ENCODE measurements at regions not wholly inside any gene's neighbourhood (a gene's known extent, or its start where the extent isn't known, plus 50 kb on each side); places are given as distances from the start of the nearest gene placed in this dataset.

- Histone ChIP-seq H3K4me3 (peak overlapping the region; percentile 62), H3K36me3 (ENCODE audit: insufficient read depth) (no peaks in the 10 kb centered on the region), H3K27me3 (ENCODE audit: insufficient read depth) (no peaks in the 10 kb centered on the region), H3K79me2 (replicated peaks; ENCODE audit: insufficient read depth) (no peaks in the 10 kb centered on the region), H3K27ac (ENCODE audit: low read depth) (no peak overlapping the region), H3K4me2 (peak overlapping the region; percentile 73), H3K4me1 (ENCODE audit: insufficient read depth) (peaks cover 4% of the 10 kb centered on the region; the same call in 1 of the 2 replicates), H4K20me1 (replicated peaks; ENCODE audit: insufficient read depth) (no peaks in the 10 kb centered on the region), H3F3A (replicated peaks; ENCODE audit: low read depth) (no peaks in the 10 kb centered on the region), H2AFZ (peak overlapping the region; percentile 97), H3K9me2 (ENCODE audit: insufficient read depth) (no peaks in the 10 kb centered on the region)
- ATAC-seq (peak; percentile 99), DNase-seq (ENCODE audit: low spot score) (peak; percentile 95)
- H3K4me1 Mint-ChIP-seq: peaks cover 5% of the 10 kb centered on the region
- no peak for TF ChIP-seq ZNF331 (CRISPR knock-in tag; IDR thresholded peaks at IDR 0.05; ENCODE audit: low read depth)
- no peak for TF ChIP-seq NANOG (IDR thresholded peaks at IDR 0.05; ENCODE audit: borderline replicate concordance)
- no peak for TF ChIP-seq REST (IDR thresholded peaks at IDR 0.05; ENCODE audit: unreplicated experiment)
- TF ChIP-seq POLR2AphosphoS5 (IDR thresholded peaks at IDR 0.05; ENCODE audit: low read depth): peak; percentile 63
- TF ChIP-seq, protein P1, sequence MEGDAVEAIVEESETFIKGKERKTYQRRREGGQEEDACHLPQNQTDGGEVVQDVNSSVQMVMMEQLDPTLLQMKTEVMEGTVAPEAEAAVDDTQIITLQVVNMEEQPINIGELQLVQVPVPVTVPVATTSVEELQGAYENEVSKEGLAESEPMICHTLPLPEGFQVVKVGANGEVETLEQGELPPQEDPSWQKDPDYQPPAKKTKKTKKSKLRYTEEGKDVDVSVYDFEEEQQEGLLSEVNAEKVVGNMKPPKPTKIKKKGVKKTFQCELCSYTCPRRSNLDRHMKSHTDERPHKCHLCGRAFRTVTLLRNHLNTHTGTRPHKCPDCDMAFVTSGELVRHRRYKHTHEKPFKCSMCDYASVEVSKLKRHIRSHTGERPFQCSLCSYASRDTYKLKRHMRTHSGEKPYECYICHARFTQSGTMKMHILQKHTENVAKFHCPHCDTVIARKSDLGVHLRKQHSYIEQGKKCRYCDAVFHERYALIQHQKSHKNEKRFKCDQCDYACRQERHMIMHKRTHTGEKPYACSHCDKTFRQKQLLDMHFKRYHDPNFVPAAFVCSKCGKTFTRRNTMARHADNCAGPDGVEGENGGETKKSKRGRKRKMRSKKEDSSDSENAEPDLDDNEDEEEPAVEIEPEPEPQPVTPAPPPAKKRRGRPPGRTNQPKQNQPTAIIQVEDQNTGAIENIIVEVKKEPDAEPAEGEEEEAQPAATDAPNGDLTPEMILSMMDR (conservative IDR thresholded peaks at IDR 0.05; ENCODE audit: low read depth in 2 of 2): peak; percentile 28 to 33; a peak in 2 of 4 replicates
- 0 out of 2 replicates have a peak, but pooled peaks have one; percentile 20 for TF ChIP-seq CREB1 (CRISPR knock-in tag; IDR thresholded peaks at IDR 0.05; ENCODE audit: low read depth)
- 0 out of 2 replicates have a peak, but pooled peaks have one; percentile 23 for TF ChIP-seq ZNF462 (CRISPR knock-in tag; IDR thresholded peaks at IDR 0.05)
- TF ChIP-seq ETS1 (IDR thresholded peaks at IDR 0.05): no peak
- TF ChIP-seq EZH2 (IDR thresholded peaks at IDR 0.05; ENCODE audit: low read depth, unreplicated experiment): no peak
- TF ChIP-seq EZH2phosphoT487 (IDR thresholded peaks at IDR 0.05; ENCODE audit: unreplicated experiment): no peak
- no peak for TF ChIP-seq STAT1 (IDR thresholded peaks at IDR 0.05; ENCODE audit: unreplicated experiment)
- TF ChIP-seq JUNB (IDR thresholded peaks at IDR 0.05; ENCODE audit: unreplicated experiment): no peak
- no peak for TF ChIP-seq ZNF114 (CRISPR knock-in tag; IDR thresholded peaks at IDR 0.05)
- peak overlapping the region; percentile 80 for H3K4me3 Mint-ChIP-seq
- H3K27ac Mint-ChIP-seq: no peak overlapping the region
- H3K27me3 Mint-ChIP-seq (ENCODE audit: insufficient read depth, low read depth, poor library complexity): peaks cover 5% of the 10 kb centered on the region
- H3K36me3 Mint-ChIP-seq (ENCODE audit: low read depth): no peaks in the 10 kb centered on the region
- peaks cover 9% of the 10 kb centered on the region; the same call in 2 of the 3 replicates for H3K9me3 Mint-ChIP-seq
Observed at GRCh38 chr14:53217316-53217994, 64.3 kb upstream of the DDHD1 start.

Measured in GM23338 (cell line).